Progenitor cell of endocrine pancreas (in vitro differentiated cells): ENCODE measurements at regions not wholly inside any gene's neighbourhood (a gene's known extent, or its start where the extent isn't known, plus 50 kb on each side); places are given as distances from the start of the nearest gene placed in this dataset.

ENCODE experiments used
- DNase-seq: peaks from one replicate; pipeline ENCODE4 v3.0.0; 2021; ENCODE audit warnings: low spot score; ENCODE audit not compliant: unreplicated experiment
- H3K27ac Mint-ChIP-seq: 2 replicates; pipeline ENCODE4 v1.8.0; 2021; ENCODE audit warnings: mild to moderate bottlenecking, moderate library complexity, mixed read lengths
- H3K27me3 Mint-ChIP-seq: 2 replicates; pipeline ENCODE4 v1.8.0; 2021; ENCODE audit warnings: mixed read lengths
- H3K36me3 Mint-ChIP-seq: 2 replicates; pipeline ENCODE4 v1.8.0; 2022; ENCODE audit warnings: mixed read lengths; ENCODE audit not compliant: insufficient read depth
- H3K4me1 Mint-ChIP-seq: 2 replicates; pipeline ENCODE4 v1.8.0; 2021; ENCODE audit warnings: low read depth, mixed read lengths
- H3K4me3 Mint-ChIP-seq: 2 replicates; pipeline ENCODE4 v1.8.0; 2021; ENCODE audit warnings: low read depth, mild to moderate bottlenecking, moderate library complexity, mixed read lengths
- H3K9me3 Mint-ChIP-seq: 2 replicates; pipeline ENCODE4 v1.8.0; 2021; ENCODE audit warnings: low read depth, mixed read lengths
- TF ChIP-seq, protein P1 (sequence below): fragments of 200-600 bp; sonication (generic); IDR thresholded peaks from one replicate; pipeline ENCODE4 v1.5.0; 2021; ENCODE audit warnings: antibody characterized with exemption, mild to moderate bottlenecking; ENCODE audit not compliant: unreplicated experiment

DNA sequence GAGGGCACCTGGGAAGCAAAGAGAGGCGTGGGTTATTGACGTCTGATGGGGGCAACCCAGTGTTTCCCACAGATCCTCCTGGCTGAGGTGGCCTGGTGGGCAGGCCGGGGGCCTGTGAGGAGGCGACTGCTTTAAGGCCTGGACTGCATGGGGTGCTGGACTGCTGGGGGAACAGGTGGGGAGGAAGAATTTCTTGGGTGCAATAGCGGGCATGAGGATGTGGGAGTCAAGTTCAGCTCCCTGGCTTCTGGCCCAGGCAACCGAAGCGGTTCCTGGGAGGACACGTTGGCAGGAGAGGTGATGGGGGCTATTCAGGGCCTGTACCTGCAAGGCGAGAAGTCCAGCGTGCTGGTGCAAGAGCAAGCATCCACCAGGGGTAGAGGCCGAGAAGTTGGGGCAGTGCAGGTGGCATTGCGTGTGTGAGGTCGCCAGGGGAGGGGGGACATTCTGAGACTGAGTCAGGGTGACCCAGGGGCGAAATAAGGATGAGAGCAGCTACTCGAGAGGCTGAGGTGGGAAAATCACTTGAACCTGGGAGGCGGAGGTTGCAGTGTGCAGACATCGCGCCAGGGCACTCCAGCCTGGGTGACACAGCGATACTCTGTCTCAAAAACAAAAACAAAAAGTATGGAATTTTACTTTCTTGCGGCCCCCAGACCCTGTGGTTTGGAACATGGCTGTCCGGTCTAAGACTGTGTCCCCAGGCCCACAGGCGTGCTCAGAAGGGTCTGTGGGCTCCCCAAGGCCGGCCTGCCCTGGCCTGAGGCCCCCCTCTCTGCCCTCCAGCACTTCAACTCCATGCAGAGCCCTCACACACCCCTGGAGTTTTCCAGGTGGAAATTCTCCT, 53.6 kb upstream of the ELN start:
- H3K9me3 Mint-ChIP-seq = no peaks in the 10 kb centered on the region
- DNase-seq = no peak
- H3K4me1 Mint-ChIP-seq = peaks cover 15% of the 10 kb centered on the region
- peaks cover 9% of the 10 kb centered on the region for H3K27me3 Mint-ChIP-seq
- TF ChIP-seq, protein P1, sequence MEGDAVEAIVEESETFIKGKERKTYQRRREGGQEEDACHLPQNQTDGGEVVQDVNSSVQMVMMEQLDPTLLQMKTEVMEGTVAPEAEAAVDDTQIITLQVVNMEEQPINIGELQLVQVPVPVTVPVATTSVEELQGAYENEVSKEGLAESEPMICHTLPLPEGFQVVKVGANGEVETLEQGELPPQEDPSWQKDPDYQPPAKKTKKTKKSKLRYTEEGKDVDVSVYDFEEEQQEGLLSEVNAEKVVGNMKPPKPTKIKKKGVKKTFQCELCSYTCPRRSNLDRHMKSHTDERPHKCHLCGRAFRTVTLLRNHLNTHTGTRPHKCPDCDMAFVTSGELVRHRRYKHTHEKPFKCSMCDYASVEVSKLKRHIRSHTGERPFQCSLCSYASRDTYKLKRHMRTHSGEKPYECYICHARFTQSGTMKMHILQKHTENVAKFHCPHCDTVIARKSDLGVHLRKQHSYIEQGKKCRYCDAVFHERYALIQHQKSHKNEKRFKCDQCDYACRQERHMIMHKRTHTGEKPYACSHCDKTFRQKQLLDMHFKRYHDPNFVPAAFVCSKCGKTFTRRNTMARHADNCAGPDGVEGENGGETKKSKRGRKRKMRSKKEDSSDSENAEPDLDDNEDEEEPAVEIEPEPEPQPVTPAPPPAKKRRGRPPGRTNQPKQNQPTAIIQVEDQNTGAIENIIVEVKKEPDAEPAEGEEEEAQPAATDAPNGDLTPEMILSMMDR = no peak
- no peaks in the 10 kb centered on the region for H3K36me3 Mint-ChIP-seq
- H3K27ac Mint-ChIP-seq = peak overlapping the region; percentile 78
- H3K4me3 Mint-ChIP-seq = no peak overlapping the region

GRCh38 chr7:73974948-73975926, 52.7 kb upstream of the ELN start:
- Mint-ChIP-seq H3K4me1 (peaks cover 15% of the 10 kb centered on the region), H3K9me3 (no peaks in the 10 kb centered on the region), H3K27me3 (peaks cover 9% of the 10 kb centered on the region), H3K27ac (peak overlapping the region; percentile 64), H3K4me3 (no peak overlapping the region), H3K36me3 (no peaks in the 10 kb centered on the region)
- no peak for DNase-seq
- TF ChIP-seq, protein P1 = no peak

DNA sequence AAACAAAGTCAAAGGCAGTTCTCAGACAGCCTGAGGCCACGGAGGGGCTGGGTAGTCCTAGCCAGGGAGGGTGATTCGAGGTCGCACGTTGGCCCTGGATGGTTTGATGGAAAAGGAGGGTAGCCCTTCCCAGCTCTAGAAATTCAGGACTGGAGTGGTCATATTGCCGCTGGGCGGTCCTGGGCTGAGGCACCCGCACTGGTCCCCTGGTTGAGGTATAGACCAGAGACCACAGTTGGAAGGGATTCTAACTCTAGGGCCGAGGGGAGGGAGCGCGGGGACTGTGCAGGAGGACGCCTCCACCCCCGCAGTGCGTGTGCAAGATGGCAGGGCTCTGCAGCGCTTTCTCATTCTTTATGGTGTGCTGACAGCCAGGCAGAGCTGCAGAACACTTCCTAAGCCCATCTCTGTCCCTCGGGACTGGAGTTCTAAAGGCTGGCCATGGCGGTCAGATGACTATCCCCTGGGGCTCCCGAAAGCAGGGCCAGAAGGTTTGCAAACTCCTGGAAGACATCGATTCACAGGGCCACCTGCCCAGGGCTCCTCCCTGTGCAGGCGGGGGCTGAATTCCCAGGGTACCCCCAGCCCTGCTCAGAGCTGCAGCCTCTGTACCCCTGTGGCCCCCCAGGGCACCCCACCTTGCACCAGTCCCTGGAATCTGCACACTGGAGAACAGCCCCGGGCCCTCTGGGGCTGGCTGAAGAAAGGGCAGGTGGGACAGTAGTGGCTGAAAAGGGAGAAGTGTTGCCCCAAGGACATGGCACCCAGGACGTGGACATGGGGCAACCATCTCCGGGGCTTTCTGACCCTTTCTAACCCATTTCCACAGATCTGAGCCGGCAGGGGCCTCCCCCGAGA, 51.0 kb upstream of the ELN start:
- peaks cover 1% of the 10 kb centered on the region for H3K27me3 Mint-ChIP-seq
- no peak for DNase-seq
- peaks cover 15% of the 10 kb centered on the region for H3K4me1 Mint-ChIP-seq
- H3K36me3 Mint-ChIP-seq = no peaks in the 10 kb centered on the region
- no peaks in the 10 kb centered on the region for H3K9me3 Mint-ChIP-seq
- TF ChIP-seq, protein P1 = no peak
- no peak overlapping the region for H3K27ac Mint-ChIP-seq
- no peak overlapping the region for H3K4me3 Mint-ChIP-seq

DNA sequence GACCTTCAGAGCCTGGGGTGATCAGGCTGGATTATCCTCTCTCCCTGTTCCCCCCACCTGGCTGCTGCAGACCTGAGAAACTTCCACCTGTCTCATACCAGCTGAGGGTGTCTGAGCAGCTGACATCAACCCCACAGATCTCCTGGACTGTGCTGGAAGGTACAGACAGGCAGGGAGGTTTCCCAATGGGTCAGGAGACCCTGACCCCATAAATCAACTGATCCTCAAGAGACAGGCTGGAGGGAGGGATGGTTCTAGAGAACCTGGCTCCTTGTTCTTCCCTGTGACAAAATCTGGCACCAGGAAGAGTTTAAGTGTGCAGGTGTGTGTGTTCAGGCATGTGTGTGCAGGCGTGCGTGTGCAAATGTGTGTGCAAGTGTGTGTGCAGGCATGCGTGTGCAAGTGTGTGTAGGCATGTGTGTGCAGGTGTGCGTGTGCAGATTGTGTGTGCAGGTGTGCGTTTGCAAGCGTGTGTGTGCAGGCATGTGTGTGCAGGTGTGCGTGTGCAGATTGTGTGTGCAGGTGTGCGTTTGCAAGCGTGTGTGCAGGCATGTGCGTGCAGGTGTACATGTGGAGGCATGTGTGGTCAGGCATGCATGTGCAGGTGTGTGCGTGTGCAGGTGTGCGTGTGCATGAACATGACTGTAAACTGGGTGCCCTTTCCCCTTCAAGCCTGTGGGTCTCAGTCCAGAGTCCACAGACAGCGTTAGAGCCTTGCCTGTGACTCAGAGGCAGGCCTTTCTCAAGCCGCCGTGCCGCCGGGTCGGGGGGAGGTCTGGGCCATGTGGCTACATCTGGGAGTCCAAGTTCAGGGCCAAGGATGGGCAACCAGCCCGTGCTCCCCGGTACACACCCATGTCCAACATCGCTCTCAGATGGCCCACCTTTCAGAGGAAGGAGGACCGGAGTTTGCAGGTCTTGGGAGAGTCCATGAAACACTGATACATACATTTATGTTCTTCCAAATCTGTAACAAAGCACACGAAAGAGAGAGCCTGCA, 50.1 kb upstream of the ELN start:
- H3K36me3 Mint-ChIP-seq = no peaks in the 10 kb centered on the region
- H3K9me3 Mint-ChIP-seq = no peaks in the 10 kb centered on the region
- TF ChIP-seq, protein P1 = no peak
- no peak for DNase-seq
- no peak overlapping the region for H3K4me3 Mint-ChIP-seq
- no peak overlapping the region for H3K27ac Mint-ChIP-seq
- H3K27me3 Mint-ChIP-seq = no peaks in the 10 kb centered on the region
- peaks cover 15% of the 10 kb centered on the region for H3K4me1 Mint-ChIP-seq
